Mesenchymal stem cell (in vitro differentiated cells and primary cell): ENCODE measurements at regions not wholly inside any gene's neighbourhood (a gene's known extent, or its start where the extent isn't known, plus 50 kb on each side); places are given as distances from the start of the nearest gene placed in this dataset.

ENCODE experiments used
- DNase-seq: peaks from one replicate; pipeline ENCODE4 v3.0.0-alpha.2; 2013
- H2AFZ ChIP-seq: one replicate; pipeline ENCODE4 v1.6.1; 2013; ENCODE audit warnings: low read depth, mild to moderate bottlenecking, control low read depth, inconsistent platforms, low read length, moderate library complexity
- H2AK5ac ChIP-seq: 2 replicates; pipeline ENCODE4 v1.6.1; 2013; ENCODE audit warnings: low read length, moderate library complexity, mild to moderate bottlenecking, inconsistent platforms; ENCODE audit not compliant: severe bottlenecking
- H2BK120ac ChIP-seq: one replicate; pipeline ENCODE4 v1.6.1; 2013; ENCODE audit warnings: low read depth, mild to moderate bottlenecking, inconsistent platforms, low read length, moderate library complexity
- H2BK12ac ChIP-seq, 2 experiments: one replicate each; pipeline ENCODE4 v1.6.1; 2013; ENCODE audit warnings: inconsistent platforms in 2 of 2, low read length in 2 of 2, mild to moderate bottlenecking in 2 of 2, moderate library complexity in 2 of 2, control low read depth in 1 of 2
- H2BK15ac ChIP-seq: one replicate; pipeline ENCODE4 v1.6.1; 2013; ENCODE audit warnings: mild to moderate bottlenecking, low read depth, inconsistent platforms; ENCODE audit not compliant: poor library complexity, severe bottlenecking
- H2BK5ac ChIP-seq: 2 replicates; pipeline ENCODE4 v1.6.1; 2013; ENCODE audit warnings: low read depth, mild to moderate bottlenecking, low read length, control low read depth, inconsistent platforms; ENCODE audit not compliant: poor library complexity, severe bottlenecking
- H3K14ac ChIP-seq, 2 experiments: one replicate each; pipeline ENCODE4 v1.6.1; 2013; ENCODE audit warnings: inconsistent platforms in 2 of 2, low read length in 2 of 2, control low read depth in 1 of 2, mild to moderate bottlenecking in 1 of 2, moderate library complexity in 1 of 2
- H3K18ac ChIP-seq, 2 experiments: one replicate each; pipeline ENCODE4 v1.6.1; 2013; ENCODE audit warnings: inconsistent platforms in 2 of 2, low read length in 2 of 2, control low read depth in 1 of 2, low read depth in 1 of 2, mild to moderate bottlenecking in 1 of 2
- H3K23ac ChIP-seq, 2 experiments: one replicate each; pipeline ENCODE4 v1.6.1; 2013; ENCODE audit warnings: inconsistent platforms in 2 of 2, low read length in 2 of 2, mild to moderate bottlenecking in 2 of 2, moderate library complexity in 2 of 2, control low read depth in 1 of 2
- H3K27ac ChIP-seq: 2 replicates; pipeline ENCODE4 v1.5.1; 2013; ENCODE audit warnings: mild to moderate bottlenecking, moderate library complexity, low read length, control low read depth, inconsistent platforms; ENCODE audit not compliant: poor library complexity, severe bottlenecking
- H3K27me3 ChIP-seq, 2 experiments: 2 replicates each; pipeline versions ENCODE4 v1.6.1 to v1.7.0; 2013; ENCODE audit warnings: low read length in 2 of 2, mild to moderate bottlenecking in 2 of 2, moderate library complexity in 2 of 2, control low read depth in 1 of 2, inconsistent platforms in 1 of 2; ENCODE audit not compliant: control insufficient read depth in 1 of 2, insufficient read depth in 1 of 2
- H3K36me3 ChIP-seq, 2 experiments: 2 replicates each; pipeline versions ENCODE4 v1.6.1 to v1.7.0; 2013; ENCODE audit warnings: low read length in 2 of 2, control low read depth in 1 of 2, inconsistent platforms in 1 of 2, low read depth in 1 of 2, mild to moderate bottlenecking in 1 of 2; ENCODE audit not compliant: insufficient read depth in 2 of 2, control insufficient read depth in 1 of 2
- H3K4ac ChIP-seq, 2 experiments: one replicate each; pipeline ENCODE4 v1.6.1; 2013; ENCODE audit warnings: inconsistent platforms in 2 of 2, low read length in 2 of 2, mild to moderate bottlenecking in 2 of 2, moderate library complexity in 2 of 2, control low read depth in 1 of 2, low read depth in 1 of 2
- H3K4me1 ChIP-seq: 2 replicates; pipeline ENCODE4 v1.6.1; 2013; ENCODE audit warnings: low read depth, low read length, control low read depth; ENCODE audit not compliant: control insufficient read depth, insufficient read depth
- H3K4me2 ChIP-seq: 2 replicates; pipeline ENCODE4 v1.6.1; 2013; ENCODE audit warnings: low read length, mild to moderate bottlenecking, inconsistent platforms; ENCODE audit not compliant: poor library complexity, severe bottlenecking
- H3K4me3 ChIP-seq, 2 experiments: 2 replicates each; pipeline versions ENCODE4 v1.5.1 to v1.7.0; 2013; ENCODE audit warnings: low read length in 2 of 2, mild to moderate bottlenecking in 2 of 2, control low read depth in 1 of 2, low read depth in 1 of 2; ENCODE audit not compliant: insufficient read depth in 1 of 2
- H3K79me1 ChIP-seq: replicated peaks from 2 replicates; pipeline ENCODE4 v1.6.1; 2013; ENCODE audit warnings: mild to moderate bottlenecking, control low read depth, low read length, inconsistent platforms; ENCODE audit not compliant: poor library complexity, severe bottlenecking
- H3K9ac ChIP-seq: 2 replicates; pipeline ENCODE4 v1.7.0; 2013; ENCODE audit warnings: mild to moderate bottlenecking, low read length, moderate library complexity
- H3K9me3 ChIP-seq: 2 replicates; pipeline ENCODE4 v1.7.0; 2013; ENCODE audit warnings: mild to moderate bottlenecking, low read length; ENCODE audit not compliant: control insufficient read depth
- H4K8ac ChIP-seq: one replicate; pipeline ENCODE4 v1.6.1; 2013; ENCODE audit warnings: inconsistent platforms, mild to moderate bottlenecking, low read length, moderate library complexity
- H4K91ac ChIP-seq: one replicate; pipeline ENCODE4 v1.6.1; 2013; ENCODE audit warnings: mild to moderate bottlenecking, low read length, inconsistent platforms
- WGBS: methylation state at CpG from one replicate; pipeline ENCODE4 v1.1.7; 2013; ENCODE audit warnings: mixed read lengths; 5-methylcytosine and 5-hydroxymethylcytosine counted together

DNA sequence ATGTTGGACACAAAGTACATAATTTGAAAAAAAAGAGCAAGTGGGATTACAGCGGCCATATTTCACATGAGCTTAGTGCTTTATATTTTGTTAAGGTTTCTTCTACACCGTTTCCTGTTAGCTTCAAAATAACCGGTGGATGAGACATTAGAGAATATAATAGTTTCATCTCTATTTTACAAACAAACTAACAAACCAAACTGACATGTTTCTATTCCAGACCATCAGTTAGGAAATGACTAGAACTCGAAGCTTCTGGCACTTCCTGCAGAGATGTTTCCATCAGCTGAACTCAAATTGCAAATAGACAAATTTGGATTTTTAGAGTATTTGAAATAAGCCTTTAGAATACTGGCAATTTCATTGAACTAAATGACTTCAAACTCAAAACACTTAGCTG lies 86.5 kb downstream of the MTRR start:
- no peak overlapping the region for H4K91ac ChIP-seq
- H3K4me2 ChIP-seq, result no peak overlapping the region
- no peak for DNase-seq
- no peaks in the 10 kb centered on the region for H3K4me1 ChIP-seq
- H3K79me1 ChIP-seq, result no peaks in the 10 kb centered on the region
- H2BK5ac ChIP-seq, result no peak overlapping the region
- peaks cover 0 to 4% of the 10 kb centered on the region in 2 experiments for H3K27me3 ChIP-seq
- H4K8ac ChIP-seq, result no peak overlapping the region
- no peaks in the 10 kb centered on the region for H3K36me3 ChIP-seq
- H3K4me3 ChIP-seq, result no peak overlapping the region
- H3K9ac ChIP-seq, result no peak overlapping the region
- H3K18ac ChIP-seq, result no peak overlapping the region
- H3K9me3 ChIP-seq, result no peaks in the 10 kb centered on the region
- no peak overlapping the region for H2AK5ac ChIP-seq
- no peak overlapping the region for H2AFZ ChIP-seq
- H3K4ac ChIP-seq, result no peak overlapping the region
- H2BK120ac ChIP-seq, result no peak overlapping the region
- H3K14ac ChIP-seq, result no peak overlapping the region
- H3K27ac ChIP-seq, result no peak overlapping the region
- no peak overlapping the region for H2BK12ac ChIP-seq
- H2BK15ac ChIP-seq, result no peak overlapping the region
- no peak overlapping the region for H3K23ac ChIP-seq
- WGBS, result 74% methylated on average over 4 of the region's 4 CpGs

DNA sequence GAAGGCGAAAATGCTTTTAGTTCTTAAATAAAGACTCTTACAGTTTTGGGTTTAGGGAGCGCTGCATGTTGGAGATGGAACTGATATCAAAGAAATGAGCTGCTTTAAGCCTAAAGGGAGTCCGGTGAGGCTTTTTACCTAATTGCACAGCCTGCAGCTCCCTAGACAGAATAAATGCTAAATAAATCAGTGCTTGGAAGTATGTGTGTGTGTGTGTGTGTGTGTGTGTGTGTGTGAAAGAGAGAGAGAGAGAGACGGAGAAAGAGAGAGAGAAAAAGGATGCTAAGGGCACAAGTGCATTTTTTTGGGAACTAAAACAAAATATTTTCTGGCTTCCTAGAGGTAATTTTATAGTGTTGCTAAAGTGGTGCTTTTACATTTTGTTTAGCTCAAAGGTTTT lies 88.4 kb downstream of the MTRR start:
- no peak overlapping the region for H2BK120ac ChIP-seq
- WGBS, result 70% methylated on average over 4 of the region's 4 CpGs
- no peak overlapping the region for H2BK15ac ChIP-seq
- H3K27ac ChIP-seq, result no peak overlapping the region
- H3K4me1 ChIP-seq, result no peaks in the 10 kb centered on the region
- no peak overlapping the region for H2AFZ ChIP-seq
- no peak overlapping the region for H3K14ac ChIP-seq
- no peak overlapping the region for H4K8ac ChIP-seq
- DNase-seq, result no peak
- peaks cover 0 to 4% of the 10 kb centered on the region in 2 experiments for H3K27me3 ChIP-seq
- H2BK5ac ChIP-seq, result no peak overlapping the region
- H2AK5ac ChIP-seq, result no peak overlapping the region
- H3K4me2 ChIP-seq, result no peak overlapping the region
- no peak overlapping the region for H3K4ac ChIP-seq
- no peak overlapping the region for H2BK12ac ChIP-seq
- H3K36me3 ChIP-seq, result no peaks in the 10 kb centered on the region
- H3K18ac ChIP-seq, result no peak overlapping the region
- H3K79me1 ChIP-seq, result no peaks in the 10 kb centered on the region
- H4K91ac ChIP-seq, result no peak overlapping the region
- no peak overlapping the region for H3K23ac ChIP-seq
- H3K9ac ChIP-seq, result no peak overlapping the region
- no peak overlapping the region for H3K4me3 ChIP-seq
- H3K9me3 ChIP-seq, result no peaks in the 10 kb centered on the region

DNA sequence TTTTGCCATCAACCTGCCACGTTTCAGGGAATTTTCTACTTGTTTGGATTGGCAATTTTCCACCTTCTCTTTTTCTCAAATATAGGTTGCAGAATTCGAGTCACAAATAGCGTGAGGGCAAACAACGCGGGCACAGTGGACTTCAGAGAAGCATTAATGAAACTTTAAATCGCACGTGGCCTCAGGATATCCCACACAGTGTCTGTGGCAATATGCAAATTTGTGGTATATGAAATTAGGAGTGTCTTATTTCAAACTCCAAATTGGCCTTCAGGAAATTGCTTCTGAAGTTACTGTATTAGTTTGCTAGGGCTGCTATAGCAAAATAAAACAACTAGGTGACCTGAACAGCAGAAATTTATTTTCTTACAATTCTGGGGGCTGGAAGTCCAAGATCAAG lies 91.2 kb downstream of the MTRR start:
- Histone ChIP-seq H3K4me2 (no peak overlapping the region), H3K14ac (no peak overlapping the region), H3K23ac (no peak overlapping the region), H3K27ac (no peak overlapping the region), H2AFZ (no peak overlapping the region), H2BK12ac (no peak overlapping the region), H3K36me3 (no peaks in the 10 kb centered on the region), H2AK5ac (no peak overlapping the region), H4K8ac (no peak overlapping the region), H4K91ac (no peak overlapping the region), H3K18ac (no peak overlapping the region), H2BK5ac (no peak overlapping the region), H3K4me1 (no peaks in the 10 kb centered on the region), H2BK120ac (no peak overlapping the region), H3K27me3 (peaks cover 0 to under 1% of the 10 kb centered on the region in 2 experiments), H3K9ac (no peak overlapping the region), H3K4ac (no peak overlapping the region), H3K79me1 (no peaks in the 10 kb centered on the region), H3K4me3 (no peak overlapping the region), H3K9me3 (no peaks in the 10 kb centered on the region), H2BK15ac (no peak overlapping the region)
- WGBS, result 88% methylated on average over 7 of the region's 7 CpGs
- DNase-seq, result no peak

DNA sequence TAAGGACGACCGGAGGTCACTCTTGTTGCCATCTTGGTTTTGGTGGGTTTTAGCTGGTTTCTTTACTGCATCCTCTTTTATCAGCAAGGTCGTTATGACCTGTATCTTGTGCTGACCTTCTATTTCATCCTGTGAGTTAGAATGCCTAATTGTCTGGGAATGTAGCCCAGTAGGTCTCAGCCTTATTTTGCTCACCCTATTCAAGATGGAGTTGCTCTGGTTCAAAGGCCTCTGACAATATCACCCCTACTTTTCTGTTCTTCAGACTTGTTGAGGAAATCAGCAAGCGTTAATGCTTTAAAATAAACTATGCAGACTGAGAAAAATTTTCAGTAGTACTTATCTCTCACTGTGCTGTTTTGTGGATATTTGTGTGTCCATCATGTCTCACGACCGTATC lies 92.6 kb downstream of the MTRR start:
- no peak overlapping the region for H2BK12ac ChIP-seq

More for the DNA sequence above, 92.6 kb downstream of the MTRR start:
- H3K9ac ChIP-seq, result no peak overlapping the region
- no peak overlapping the region for H4K8ac ChIP-seq
- no peaks in the 10 kb centered on the region for H3K27me3 ChIP-seq
- H3K23ac ChIP-seq, result no peak overlapping the region
- no peak overlapping the region for H2BK5ac ChIP-seq
- no peak overlapping the region for H2AFZ ChIP-seq
- no peak overlapping the region for H3K27ac ChIP-seq
- H2AK5ac ChIP-seq, result no peak overlapping the region
- no peak overlapping the region for H3K4me3 ChIP-seq
- H4K91ac ChIP-seq, result no peak overlapping the region
- 69% methylated on average over 5 of the region's 6 CpGs for WGBS
- H2BK120ac ChIP-seq, result no peak overlapping the region
- no peaks in the 10 kb centered on the region for H3K36me3 ChIP-seq
- H3K79me1 ChIP-seq, result no peaks in the 10 kb centered on the region
- no peak overlapping the region for H3K4me2 ChIP-seq
- H3K9me3 ChIP-seq, result no peaks in the 10 kb centered on the region
- H2BK15ac ChIP-seq, result no peak overlapping the region
- no peak overlapping the region for H3K14ac ChIP-seq
- no peak for DNase-seq
- no peak overlapping the region for H3K4ac ChIP-seq
- H3K4me1 ChIP-seq, result no peaks in the 10 kb centered on the region
- H3K18ac ChIP-seq, result no peak overlapping the region
